Kidney capillary endothelial cell (primary cell): ENCODE measurements at regions not wholly inside any gene's neighbourhood (a gene's known extent, or its start where the extent isn't known, plus 50 kb on each side); places are given as distances from the start of the nearest gene placed in this dataset.
"Not testable (repeated sequence)": the region's sequence is repeated elsewhere in the genome, so short reads cannot be mapped to it uniquely, and the experiment has no call there.

Experiments
- DNase-seq: peaks from one replicate; pipeline ENCODE4 v3.0.0-alpha.2; 2018; ENCODE audit warnings: low spot score

GRCh38 chr7:50854831-50855230, 72.1 kb upstream of the GRB10 start:
- DNase-seq, result no peak

- no peak for DNase-seq
Measured at GRCh38 chr7:50854247-50854646, 71.6 kb upstream of the GRB10 start.

- no peak for DNase-seq
Measured at GRCh38 chr7:50853311-50853710, 70.6 kb upstream of the GRB10 start.

- DNase-seq, result no peak
Measured at GRCh38 chr7:50852901-50853300, 70.2 kb upstream of the GRB10 start.

- DNase-seq, result no peak
Measured at GRCh38 chr7:50851891-50852290, 69.2 kb upstream of the GRB10 start.

GRCh38 chr7:50851451-50851850, 68.8 kb upstream of the GRB10 start:
- no peak for DNase-seq

GRCh38 chr7:50849991-50850390, 67.3 kb upstream of the GRB10 start:
- no peak for DNase-seq

GRCh38 chr7:50848203-50848602, 65.5 kb upstream of the GRB10 start:
- DNase-seq, result no peak

GRCh38 chr7:50844861-50845260, 62.2 kb upstream of the GRB10 start:
- not testable (repeated sequence) for DNase-seq

- no peak for DNase-seq
Measured at GRCh38 chr7:50842041-50842440, 59.3 kb upstream of the GRB10 start.

- DNase-seq, result peak; percentile 94
Measured at GRCh38 chr7:50838675-50839377, 56.1 kb upstream of the GRB10 start.

GRCh38 chr7:50837965-50838364, 55.3 kb upstream of the GRB10 start:
- peak; percentile 61 for DNase-seq

GRCh38 chr7:50836646-50837045, 54.0 kb upstream of the GRB10 start:
- no peak for DNase-seq

GRCh38 chr7:50835156-50835555, 52.5 kb upstream of the GRB10 start:
- no peak for DNase-seq

GRCh38 chr7:50834679-50835078, 52.0 kb upstream of the GRB10 start:
- no peak for DNase-seq

GRCh38 chr7:50834031-50834535, 51.4 kb upstream of the GRB10 start:
- no peak for DNase-seq

- DNase-seq, result no peak
Measured at GRCh38 chr7:50832744-50833143, 50.0 kb upstream of the GRB10 start.
